NB4 (cell line): ENCODE measurements at regions not wholly inside any gene's neighbourhood (a gene's known extent, or its start where the extent isn't known, plus 50 kb on each side); places are given as distances from the start of the nearest gene placed in this dataset.

Experiments
- CTCF ChIP-seq: IDR thresholded peaks from one replicate; pipeline ENCODE4 v1.5.1; 2012; ENCODE audit warnings: low read depth, low read length
- MYC ChIP-seq: IDR thresholded peaks from 2 replicates; pipeline ENCODE4 v1.6.1; 2011; ENCODE audit warnings: low read depth, low read length
- POLR2A ChIP-seq: IDR thresholded peaks from 2 replicates; pipeline ENCODE4 v1.6.1; 2011; ENCODE audit warnings: mild to moderate bottlenecking; ENCODE audit not compliant: insufficient read length; ENCODE audit errors: extremely low read depth

DNA sequence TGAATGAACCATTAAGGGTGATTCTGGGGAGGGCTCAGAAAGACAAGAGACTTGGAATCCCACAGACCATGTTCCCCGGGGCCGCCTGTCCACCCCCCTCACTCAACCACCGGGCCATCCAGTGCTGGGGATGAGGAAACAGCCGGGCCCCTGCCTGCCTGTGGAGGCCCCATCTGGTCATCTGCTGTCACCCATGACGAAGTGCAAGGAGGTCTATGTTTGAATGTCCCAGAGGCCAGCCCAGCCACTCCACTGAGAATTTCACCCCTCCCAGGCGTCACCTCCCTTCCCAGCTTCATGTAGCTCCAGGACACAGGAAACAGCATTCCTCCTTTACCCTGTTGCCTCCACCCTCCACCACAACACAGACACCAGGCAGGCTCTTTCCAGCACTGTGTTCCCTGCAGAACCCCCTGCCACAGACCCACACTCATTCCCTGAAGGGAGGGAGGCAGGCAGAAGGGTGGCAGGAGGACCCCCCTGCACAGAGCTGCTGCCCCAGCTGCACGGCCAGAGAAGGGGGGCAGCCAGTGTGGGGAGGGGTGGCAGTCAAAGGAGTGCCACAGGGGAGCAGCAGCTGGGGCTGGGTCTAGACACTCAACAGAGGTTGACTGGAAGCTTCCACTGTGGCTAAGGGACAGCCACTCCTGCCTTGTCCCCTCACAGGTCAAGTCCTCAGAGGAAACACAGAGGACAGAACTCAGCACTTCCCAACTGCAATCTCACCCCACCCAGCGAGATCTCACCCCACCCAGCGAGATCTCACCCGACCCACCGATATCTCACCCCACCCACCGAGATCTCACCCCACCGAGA lies 50.3 kb upstream of the PPP2R5C start:
- TF ChIP-seq CTCF: no peak
- no peak for TF ChIP-seq POLR2A
- no peak for TF ChIP-seq MYC
